MM.1S (cell line): ENCODE measurements at regions not wholly inside any gene's neighbourhood (a gene's known extent, or its start where the extent isn't known, plus 50 kb on each side); places are given as distances from the start of the nearest gene placed in this dataset.

Experiments
- CTCF ChIP-seq: fragments of 300-600 bp; sonication (generic); IDR thresholded peaks from 2 replicates; pipeline ENCODE4 v1.5.1; 2016; ENCODE audit warnings: antibody characterized with exemption, low read length, mixed read lengths
- EZH2 ChIP-seq: fragments of 300-600 bp; sonication (generic); optimal IDR thresholded peaks from 2 replicates; pipeline ENCODE3; 2017; ENCODE audit warnings: low read depth, mild to moderate bottlenecking, antibody characterized with exemption, low read length, mixed read lengths
- EZH2phosphoT487 ChIP-seq: fragments of 300-600 bp; sonication (generic); IDR thresholded peaks from 2 replicates; pipeline ENCODE4 v1.6.1; 2018; ENCODE audit warnings: antibody characterized with exemption, low read length

- TF ChIP-seq EZH2 (no peak), CTCF (no peak), EZH2phosphoT487 (no peak)
Observed at GRCh38 chr21:26641062-26641461, 68.0 kb upstream of the CYYR1 start.
